C1 segment of cervical spinal cord (tissue), 14 donors: ENCODE measurements at regions not wholly inside any gene's neighbourhood (a gene's known extent, or its start where the extent isn't known, plus 50 kb on each side); places are given as distances from the start of the nearest gene placed in this dataset.
"Not testable (repeated sequence)": the region's sequence is repeated elsewhere in the genome, so short reads cannot be mapped to it uniquely, and the experiment has no call there.

Experiments used
- DNase-seq, 14 donors: peaks; one replicate each; lab custom pipeline; 2025; lab: John Stamatoyannopoulos, UW

DNA sequence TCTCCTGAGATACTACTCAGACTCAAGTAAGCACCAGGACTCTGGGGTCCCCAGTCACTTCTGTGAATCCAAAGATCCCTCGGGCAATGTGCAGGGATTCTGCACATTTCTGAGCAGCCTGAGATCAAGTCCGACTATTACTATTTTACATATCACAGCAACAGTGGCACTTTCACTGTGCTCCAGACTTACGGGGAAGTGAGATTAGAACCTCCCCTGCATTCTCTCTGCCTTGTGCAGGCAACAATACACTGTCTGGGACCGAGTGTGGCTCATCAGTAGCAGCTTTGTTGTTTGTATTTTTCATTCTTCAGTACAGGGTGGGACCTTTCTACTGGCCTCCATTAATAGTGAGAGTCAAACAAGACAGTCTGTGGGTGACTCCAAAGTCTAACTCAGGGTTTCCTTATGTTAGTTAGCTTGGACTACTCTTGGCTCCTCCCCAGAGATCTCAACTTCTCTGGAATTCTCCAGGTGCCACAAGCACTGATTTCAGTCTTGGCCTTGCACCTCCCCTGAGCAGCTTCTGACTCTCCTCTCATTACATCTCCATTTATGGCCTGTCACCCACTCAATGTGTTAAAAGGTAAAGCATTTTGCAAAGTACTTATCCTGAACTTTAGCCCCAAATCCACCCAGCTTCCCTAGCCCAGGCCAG is 76.2 kb upstream of the TOP3B start:
- DNase-seq, result no peak

DNA sequence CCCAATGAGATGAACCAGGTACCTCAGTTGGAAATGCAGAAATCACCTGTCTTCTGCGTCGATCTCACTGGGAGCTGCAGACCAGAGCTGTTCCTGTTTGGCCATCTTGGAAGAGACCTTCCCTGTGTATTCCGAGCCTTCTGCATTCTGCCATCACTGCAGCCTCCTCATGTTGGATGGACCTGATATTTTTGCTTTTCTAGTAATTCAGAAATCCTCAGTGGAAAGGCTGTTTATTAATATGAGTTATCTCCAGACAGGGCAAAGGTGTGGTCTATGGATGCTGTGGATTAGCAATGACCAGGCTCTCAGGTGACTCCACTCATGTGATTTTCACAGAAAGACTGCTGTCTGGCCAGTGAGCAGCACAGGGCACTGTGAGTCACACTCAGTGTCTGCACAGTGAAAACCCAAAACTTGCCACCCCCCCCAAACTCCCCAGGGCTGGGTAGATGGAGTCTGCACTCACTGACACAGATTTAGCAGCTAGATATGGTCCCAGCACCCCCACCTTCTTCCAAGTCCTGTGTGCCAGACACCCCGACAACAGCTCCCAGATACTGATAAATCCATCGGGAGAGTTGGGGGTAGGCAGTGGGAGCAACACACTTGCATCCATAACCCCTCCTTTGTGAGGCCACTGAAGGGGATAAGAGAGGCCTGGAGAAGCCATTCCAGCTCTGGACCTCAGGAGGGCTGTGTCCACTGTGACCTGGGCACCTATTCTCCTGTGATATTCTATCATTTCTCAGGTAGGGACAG is 75.2 kb upstream of the TOP3B start:
- no peak for DNase-seq

DNA sequence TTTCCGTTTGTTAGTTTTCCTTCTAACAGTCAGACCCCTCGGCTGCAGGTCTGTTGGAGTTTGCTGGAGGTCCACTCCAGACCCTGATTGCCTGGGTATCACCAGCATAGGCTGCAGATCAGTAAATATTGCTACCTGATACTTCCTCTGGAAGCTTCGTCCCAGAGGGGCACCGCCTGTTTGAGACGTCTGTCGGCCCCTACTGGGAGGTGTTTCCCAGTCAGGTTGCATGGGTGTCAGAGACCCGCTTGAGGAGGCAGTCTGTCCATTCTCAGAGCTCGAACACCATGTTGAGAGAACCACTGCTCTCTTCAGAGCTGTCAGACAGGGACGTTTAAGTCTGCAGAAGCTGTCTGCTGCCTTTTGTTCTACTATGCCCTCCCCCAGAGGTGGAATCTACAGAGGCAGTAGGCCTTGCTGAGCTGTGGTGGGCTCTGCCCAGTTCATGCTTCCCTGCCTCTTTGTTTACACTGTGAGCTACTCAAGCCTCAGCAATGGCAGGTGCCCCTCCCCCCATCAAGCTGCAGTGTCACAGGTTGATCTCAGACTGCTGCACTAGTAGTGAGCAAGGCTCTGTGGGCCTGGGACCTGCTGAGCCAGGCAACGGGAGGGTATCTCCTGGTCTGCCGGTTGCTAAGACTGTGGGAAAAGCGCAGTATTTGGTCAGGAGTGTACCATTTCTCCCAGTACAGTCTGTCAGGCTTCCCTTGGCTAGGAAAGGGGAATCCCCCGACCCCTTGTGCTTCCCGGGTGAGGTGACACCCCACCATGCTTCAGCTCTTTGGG is 74.4 kb upstream of the TOP3B start:
- not testable (repeated sequence) for DNase-seq

DNA sequence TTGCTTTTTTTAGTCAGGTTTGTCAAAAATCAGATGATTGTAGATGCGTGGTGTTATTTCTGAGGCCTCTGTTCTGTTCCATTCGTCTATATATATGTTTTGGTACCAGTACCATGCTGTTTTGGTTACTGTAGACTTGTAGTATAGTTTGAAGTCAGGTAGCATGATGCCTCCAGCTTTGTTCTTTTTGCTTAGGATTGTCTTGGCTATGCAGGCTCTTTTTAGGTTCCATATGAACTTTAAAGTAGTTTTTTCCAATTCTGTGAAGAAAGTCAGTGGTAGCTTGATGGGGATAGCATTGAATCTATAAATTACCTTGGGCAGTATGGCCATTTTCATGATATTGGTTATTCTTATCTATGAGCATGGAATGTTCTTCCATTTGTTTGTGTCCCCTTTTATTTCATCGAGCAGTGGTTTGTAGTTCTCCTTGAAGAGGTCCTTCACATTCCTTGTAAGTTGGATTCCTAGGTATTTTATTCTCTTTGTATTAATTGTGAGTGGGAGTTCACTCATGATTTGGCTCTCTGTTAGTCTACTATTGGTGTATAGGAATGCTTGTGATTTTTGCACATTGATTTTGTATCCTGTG is 70.1 kb upstream of the TOP3B start:
- not testable (repeated sequence) for DNase-seq

DNA sequence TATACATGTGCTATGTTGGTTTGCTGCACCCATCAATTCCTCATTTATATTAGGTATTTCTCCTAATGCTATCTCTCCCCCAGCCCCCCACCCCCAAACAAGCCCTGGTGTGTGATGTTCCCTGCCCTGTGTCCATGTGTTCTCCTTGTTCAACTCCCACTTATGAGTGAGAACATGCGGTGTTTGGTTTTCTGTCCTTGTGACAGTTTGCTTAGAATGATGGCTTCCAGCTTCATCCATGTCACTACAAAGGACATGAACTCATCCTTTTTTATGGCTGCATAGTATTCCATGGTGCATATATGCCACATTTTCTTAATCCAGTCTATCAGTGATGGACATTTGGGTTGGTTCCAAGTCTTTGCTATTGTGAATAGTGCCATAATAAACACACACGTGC is 68.4 kb upstream of the TOP3B start:
- DNase-seq, result not testable (repeated sequence)

DNA sequence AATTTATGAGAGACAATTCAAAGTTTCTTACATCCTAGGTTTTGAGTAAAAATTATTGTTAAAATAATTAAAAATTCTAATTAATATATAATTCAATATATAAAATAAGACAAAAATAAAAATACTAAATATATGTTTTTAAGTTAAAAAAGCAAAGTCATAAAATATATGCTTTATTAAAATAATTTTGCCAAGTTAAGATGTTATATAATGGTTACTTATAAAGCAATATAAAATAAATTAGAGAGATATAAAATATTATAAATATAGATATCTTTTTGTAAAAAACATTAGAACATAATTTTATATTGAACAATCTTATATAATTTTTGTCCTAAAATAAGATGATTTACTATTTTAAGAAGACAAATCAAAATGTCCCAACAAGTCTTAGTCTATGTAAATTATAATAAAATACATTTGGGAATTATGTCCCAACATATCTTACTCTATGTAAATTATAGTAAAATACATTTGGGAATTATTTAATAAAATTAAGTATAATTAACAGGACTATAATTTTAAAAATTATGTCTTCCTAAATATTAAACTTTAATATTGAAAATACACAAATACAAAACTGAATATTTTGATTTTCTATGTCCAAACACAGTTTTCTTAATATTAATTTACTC is 67.7 kb upstream of the TOP3B start:
- no peak for DNase-seq

DNA sequence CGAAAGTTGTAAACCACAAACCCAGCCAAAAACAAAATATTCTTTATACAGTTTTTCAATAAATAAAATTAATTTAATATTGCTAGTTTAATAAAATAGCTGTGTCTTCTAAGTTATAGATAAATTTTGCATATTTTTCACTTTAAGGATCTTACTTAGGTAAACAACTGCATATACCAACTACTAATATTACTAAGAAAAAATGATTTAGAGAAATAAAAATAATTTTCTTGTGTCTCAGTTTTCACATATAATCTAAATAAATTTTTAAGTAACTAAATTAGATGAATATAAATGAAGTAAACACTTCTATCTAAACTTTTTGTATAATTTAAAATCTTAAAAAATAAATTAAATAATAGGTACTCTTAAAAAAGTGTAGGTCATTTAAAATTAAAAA is 67.1 kb upstream of the TOP3B start:
- DNase-seq, result no peak

DNA sequence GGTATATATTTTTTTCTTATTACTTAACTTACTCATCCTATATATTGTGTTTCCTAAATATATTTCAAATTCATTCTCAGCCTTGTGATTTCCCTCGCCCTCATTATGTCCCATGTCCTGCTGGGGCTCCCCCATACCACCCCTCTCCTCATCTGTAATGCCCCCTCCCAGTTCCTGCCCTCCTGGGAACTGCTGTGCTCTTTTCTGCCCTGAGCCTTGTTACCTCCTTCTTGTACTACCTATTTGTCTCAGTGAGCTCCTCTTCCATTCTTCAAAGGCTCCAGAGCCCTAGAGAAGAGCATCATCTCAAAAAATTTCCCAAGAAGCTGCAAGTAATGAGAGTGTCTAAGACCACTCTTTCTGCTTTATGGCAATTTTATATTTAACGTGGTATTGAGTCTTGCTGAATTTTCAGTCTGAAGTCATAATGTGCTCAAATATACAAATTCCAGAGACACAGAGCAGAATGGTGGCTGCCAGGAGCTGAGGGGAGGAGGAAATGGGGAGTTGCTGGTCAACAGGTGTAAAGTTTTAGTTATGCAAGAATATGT is 66.5 kb upstream of the TOP3B start:
- no peak for DNase-seq

DNA sequence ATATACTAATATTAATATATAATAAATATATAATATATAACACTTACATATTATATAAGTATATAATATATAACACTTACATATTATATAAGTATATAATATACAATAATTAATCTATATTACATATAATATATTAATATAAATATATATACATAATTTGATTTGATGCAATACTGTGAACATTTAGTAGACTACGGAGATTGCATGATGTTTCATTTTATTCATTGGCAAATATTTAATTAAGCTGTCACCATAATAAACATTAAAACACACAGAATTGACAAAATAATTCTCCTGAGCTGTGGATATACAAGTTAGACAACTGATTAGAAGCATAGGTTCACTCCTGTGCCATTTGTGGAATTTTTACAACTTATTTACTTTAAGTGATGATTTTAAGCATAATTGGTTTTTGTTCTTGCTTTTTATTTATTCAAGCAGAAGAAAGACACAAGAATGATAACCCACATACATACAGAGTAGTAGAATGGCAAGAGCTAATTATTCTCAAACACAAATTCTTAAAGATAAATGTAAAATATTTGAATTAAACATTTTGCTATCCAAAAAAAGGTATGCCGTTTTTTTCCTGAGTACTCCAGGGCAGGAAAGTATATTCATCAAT is 65.8 kb upstream of the TOP3B start:
- no peak for DNase-seq

DNA sequence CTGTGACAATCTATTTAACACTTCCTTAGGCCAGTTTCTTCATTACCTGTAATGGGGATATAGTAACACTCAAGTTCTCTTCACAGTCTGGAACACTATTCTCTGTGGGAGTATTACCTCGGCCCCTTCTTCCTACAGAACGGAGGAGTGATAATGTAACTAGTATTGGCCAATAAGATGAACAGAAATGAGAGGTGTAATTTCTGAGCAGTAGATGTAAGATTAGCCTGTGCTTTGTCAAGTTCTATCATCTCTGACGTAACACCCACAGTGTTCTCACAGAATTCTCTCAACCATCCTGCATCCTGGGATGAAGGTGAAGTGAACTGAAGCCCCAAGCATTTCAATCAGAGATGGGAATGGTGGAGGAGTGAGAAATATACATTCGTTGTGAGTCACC is 65.2 kb upstream of the TOP3B start:
- DNase-seq, result no peak

DNA sequence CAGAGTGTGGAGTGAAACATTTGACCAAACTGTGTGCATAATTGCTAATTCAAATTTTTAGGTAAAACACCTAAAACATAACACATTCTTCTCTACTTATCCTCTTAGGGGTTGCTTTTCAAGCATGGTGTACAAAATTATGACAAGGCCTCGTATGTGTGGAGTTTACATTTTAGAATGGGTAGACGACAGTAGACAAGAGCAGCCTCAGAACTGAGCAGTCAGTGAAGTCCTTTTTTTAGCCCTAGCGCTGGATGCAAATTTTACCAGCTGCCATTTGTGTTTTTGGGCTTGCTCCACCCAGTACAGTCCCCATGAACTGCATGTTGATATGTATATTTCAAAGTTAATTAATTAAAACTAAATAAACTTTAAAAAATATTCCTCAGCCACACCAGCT is 64.7 kb upstream of the TOP3B start:
- DNase-seq, result no peak

DNA sequence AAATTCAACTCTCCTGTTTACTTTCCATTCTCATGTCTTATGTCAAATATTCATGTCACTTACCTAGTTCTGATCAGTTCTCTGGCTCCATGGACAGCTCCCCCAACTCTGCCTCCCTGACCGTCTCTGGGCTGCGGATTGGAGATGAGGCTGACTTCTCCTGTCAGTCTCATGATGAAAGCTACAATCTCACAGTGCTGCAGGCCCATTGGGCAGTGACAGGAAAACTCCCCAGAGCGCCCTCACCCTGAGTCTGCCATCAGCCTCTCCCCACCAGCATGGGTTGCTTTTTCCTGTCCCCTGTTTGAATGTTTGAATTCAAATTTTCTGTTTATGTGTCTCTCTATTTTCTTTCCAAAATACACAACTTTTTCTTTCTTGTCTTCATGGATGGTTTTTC is 63.8 kb upstream of the TOP3B start:
- no peak for DNase-seq

DNA sequence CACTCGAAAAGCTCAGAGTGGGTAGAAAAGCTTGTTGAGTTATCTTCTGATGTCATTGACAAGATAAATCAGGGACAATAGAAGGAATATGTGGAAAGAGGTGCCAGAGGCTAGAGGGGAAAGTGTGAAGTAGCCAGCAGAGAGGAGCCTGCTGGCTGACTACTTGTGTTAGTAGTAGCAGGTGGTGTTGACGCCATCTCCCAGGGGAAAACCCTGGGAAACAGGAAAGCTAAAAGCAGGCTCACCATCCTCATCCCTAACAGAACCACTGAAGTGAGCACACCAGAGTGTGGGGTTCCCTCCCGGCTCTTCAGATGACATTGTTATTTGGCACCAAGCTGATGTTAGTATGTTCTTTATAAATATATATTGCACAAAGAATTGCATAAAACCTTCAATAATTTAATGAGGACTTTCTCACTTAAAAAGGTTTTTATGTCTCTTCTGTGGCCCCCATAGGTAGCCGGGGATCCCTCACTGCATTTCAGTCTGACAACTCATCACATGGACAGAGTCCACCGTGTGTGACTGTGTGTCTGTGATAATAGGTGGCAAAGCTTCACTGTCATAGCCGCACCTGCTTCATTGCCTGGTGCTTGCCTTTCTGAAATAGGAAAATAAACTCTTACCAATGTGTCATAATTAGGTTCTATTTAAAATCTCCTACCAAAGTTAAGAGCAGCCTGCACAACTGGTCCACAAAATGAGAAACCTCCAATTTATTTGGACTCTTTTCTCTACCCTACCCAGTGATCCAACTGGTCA is 63.2 kb upstream of the TOP3B start:
- DNase-seq, result no peak

DNA sequence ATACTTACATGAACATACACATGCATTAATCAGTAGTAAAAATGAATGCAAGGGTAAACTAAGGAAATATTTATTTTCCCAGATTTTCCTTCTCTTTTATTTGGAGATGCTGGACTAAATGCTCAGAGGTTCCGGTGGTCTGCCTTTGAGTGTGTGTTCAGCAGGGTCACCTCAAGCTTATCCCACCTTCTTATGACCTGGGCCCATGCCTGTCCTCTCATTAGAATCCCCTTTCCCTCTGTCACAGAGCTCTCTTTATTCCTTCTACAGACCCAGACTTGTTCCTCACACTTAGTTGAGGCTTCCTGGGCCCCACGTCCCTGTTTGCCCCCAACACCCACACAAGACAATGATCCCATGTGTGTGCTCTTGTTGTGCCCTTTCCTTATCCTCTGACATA is 61.6 kb upstream of the TOP3B start:
- DNase-seq, result no peak

DNA sequence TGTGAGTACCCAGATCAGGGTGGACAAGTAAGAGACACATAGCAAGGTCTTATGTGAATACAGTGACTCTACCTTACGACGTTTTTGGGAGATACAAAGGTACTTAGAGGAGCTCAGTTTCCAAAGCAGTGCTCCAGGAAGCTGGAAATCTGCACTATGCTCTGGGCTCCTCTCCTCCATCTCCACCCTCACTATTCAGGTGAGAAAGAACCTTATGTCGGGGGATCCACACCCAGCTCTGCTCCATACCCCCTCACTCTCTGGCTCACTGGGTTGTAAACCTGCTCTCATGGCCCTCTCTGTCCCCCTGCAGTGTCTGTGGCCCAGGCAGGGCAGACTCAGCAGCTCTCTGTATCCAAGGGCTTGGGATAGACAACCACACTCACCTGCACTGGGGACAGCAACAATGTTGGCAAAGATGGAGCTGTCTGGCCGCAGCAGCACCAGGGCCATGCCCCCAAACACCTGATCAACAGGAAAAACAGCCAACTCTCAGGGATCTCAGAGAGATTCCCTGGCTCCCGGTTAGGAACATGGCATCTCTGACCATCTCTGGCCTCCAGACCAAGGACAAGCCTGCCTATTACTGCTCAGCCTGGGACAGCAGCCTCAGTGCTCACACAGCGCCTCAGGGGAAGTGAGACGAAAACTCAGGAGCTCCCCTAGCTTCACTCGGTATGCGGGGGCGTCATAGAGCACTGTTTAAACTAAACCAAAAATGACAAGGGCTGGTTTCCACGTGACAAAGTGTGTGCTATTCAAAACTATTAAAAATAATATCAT is 60.9 kb upstream of the TOP3B start:
- DNase-seq, result no peak

DNA sequence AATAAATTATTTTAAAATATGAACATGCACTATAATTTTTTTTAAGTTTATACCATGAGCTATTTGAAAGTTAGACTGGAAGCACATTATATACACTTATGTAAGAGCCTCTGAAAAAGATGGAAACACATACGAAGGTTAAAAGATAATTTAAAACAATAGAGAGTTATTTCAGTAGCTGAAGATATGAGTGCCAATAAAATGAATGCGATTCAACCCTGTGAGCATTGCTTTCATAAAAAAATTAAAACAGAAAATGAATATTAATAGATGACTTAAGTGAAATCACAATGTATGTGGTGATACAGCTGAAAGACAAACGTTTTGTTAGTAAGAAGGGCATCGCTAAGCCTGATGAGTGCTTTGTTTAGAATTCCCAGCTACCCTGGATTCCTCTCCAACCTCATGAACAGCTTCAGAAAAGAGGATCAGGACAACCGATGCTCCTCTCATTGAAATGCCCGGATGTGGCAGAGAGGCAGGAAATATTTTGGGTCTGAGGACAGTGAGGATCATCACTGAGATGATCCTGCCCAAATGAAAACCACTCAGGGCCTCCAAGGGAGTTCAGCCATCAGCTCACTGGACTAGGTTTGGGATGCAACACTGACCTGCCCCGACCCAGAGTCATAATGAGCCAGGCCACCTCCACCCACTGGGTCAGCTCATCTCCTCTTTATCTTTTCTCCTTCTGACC is 60.2 kb upstream of the TOP3B start:
- no peak for DNase-seq

DNA sequence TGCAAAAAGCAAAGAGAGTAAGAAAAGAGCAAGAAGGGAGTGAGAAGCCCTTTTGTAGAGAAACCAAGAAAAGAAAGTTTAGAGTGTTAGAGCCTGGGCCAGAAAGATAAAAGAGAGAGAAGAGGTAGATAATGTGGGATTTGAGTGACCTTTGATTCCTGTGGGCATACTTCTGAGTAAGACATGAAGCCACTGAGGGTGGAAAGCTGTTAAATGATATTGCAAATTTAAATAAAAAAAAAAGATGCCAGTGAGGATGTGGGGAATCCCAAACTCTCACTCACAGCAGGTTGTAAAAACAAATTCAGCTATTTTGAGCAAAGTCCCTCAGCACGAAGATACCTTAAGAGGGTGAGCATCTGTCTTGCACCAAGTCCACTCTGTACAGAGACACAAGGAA is 59.4 kb upstream of the TOP3B start:
- no peak for DNase-seq

DNA sequence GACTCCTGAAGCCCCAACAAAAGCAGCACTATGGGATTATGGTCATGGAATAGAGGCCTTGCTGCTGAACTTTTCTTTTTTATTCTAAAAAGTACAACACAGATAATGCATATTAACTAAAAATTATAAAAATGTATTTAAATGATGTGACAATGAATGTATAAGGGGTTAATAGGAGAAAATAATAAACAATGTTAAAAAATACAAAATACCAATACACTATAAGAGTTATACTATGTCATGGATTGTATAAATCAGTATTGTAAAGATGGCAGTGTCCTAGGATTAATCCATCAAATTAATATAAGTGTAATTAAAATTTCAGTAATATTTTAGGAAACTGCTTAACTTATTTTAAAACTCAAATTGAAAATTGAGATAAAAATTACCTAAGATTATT is 58.3 kb upstream of the TOP3B start:
- DNase-seq, result no peak

DNA sequence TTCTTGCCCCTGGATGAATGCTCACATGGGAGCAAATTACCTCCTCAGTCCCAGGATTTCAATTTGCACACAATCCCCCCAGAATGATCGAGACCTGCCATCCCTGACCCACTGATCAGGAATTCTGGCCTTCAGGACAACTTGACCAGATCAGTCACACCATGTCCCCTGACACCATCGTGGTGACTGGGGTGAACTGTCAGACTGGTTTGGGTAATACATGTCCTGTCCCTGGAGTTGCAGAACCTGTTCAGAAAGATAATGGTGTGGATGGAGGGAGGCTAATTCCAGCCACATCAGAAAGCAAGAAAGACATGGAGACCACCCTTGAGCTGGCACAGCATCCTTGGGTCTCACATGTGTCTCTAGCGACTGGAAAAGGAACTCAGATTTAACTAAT is 57.9 kb upstream of the TOP3B start:
- no peak for DNase-seq
